Stimulated activated naive CD8-positive, alpha-beta T cell treated with anti-CD3 and anti-CD28 coated beads, Interleukin-15, amount 100 ng/mL, for 72 hours (primary cell): ENCODE measurements at regions not wholly inside any gene's neighbourhood (a gene's known extent, or its start where the extent isn't known, plus 50 kb on each side); places are given as distances from the start of the nearest gene placed in this dataset.

Experiments
- ATAC-seq: fragments of 150-1000 bp; cut with Tn5 transposase; 2 replicates; pipeline ENCODE4 v1.10.0; 2021; ENCODE audit warnings: mild to moderate bottlenecking, moderate library complexity
- DNase-seq, 2 donors: peaks; one replicate each; pipeline ENCODE4 v3.0.0; 2021 to 2022
- H3K27ac Mint-ChIP-seq, 2 donors: one replicate each; pipeline ENCODE4 v1.8.0; 2022; ENCODE audit warnings: mild to moderate bottlenecking in 2 of 2, mixed read lengths in 2 of 2, moderate library complexity in 2 of 2
- H3K27me3 Mint-ChIP-seq: one replicate; pipeline ENCODE4 v1.8.0; 2022; ENCODE audit warnings: mixed read lengths
- H3K4me1 Mint-ChIP-seq: one replicate; pipeline ENCODE4 v1.8.0; 2022; ENCODE audit warnings: mild to moderate bottlenecking, mixed read lengths
- H3K4me3 Mint-ChIP-seq, 2 donors: one replicate each; pipeline ENCODE4 v1.8.0; 2022; ENCODE audit warnings: mild to moderate bottlenecking in 2 of 2, mixed read lengths in 2 of 2, moderate library complexity in 1 of 2
- H3K9me3 Mint-ChIP-seq, 2 donors: one replicate each; pipeline ENCODE4 v1.8.0; 2022; ENCODE audit warnings: mixed read lengths in 2 of 2

DNA sequence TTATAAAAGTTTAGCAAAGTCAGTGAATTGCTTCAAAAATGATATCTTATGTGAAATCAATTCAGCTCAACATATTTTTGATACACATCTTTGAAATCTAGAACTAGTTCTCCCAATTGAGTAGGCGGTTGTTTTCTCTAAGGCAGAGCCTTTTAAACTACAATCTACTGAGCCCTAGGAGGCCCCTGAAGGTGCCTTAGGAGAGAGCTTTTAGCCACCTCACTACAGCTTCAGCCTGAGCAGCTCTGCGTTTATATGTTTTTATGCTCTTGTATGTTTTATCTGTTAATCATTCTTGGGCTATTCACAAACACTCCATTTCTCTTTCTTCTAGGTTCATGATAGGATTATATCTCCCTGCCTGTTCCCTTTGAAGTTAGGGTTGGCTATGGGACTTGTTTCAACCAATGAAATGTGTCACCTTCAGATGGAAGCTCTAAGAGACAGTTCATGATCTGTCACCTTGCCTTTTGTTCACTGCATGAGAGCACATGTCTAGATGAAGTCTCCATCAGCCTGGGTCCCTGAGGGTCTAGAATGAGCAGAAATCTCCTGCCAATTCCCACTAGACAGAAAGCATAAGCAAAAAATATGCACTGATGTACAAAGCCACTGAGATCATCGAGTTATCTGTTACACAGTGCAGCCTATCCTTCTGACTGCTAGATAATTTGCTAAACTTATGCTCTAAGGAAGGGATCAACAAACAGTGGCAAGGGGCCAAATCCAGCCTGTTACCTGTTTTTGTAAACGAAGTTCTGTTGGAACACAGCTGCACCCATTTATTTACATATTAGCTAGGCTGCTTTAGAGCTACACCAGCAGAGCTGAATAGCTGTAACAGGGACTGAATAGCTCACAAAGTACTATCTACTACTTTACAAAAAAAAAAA lies 128.5 kb upstream of the CDK1 start:
- H3K4me1 Mint-ChIP-seq, result no peaks in the 10 kb centered on the region
- no peak overlapping the region for H3K27ac Mint-ChIP-seq
- DNase-seq, result no peak
- H3K27me3 Mint-ChIP-seq, result no peaks in the 10 kb centered on the region
- H3K9me3 Mint-ChIP-seq, result no peaks in the 10 kb centered on the region
- H3K4me3 Mint-ChIP-seq, result no peak overlapping the region
- ATAC-seq, result peak; percentile 20

DNA sequence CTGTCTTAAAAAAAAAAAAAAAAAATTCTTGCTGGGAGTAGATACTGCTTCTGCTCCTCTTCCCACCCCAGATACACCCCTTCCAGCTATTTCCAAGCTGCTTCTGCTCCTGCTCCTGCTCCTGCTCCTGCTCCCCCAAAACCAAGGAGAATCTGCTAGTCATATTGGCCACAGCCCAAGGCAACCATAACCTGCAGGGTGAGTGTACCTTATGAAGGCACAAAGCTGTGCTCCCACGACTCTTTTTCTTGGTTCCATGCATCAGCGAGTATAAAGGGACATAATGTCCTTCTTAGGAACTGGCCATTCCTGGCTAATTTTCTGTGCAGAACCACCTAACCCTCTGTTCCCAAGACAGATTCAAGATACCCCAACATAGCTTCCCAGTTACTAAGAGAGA lies 129.5 kb upstream of the CDK1 start:
- Mint-ChIP-seq H3K4me1 (no peaks in the 10 kb centered on the region), H3K4me3 (no peak overlapping the region), H3K27me3 (no peaks in the 10 kb centered on the region), H3K27ac (peak overlapping the region in 1 of 2 donors; percentile 20), H3K9me3 (no peaks in the 10 kb centered on the region)
- ATAC-seq (no peak), DNase-seq (no peak)

DNA sequence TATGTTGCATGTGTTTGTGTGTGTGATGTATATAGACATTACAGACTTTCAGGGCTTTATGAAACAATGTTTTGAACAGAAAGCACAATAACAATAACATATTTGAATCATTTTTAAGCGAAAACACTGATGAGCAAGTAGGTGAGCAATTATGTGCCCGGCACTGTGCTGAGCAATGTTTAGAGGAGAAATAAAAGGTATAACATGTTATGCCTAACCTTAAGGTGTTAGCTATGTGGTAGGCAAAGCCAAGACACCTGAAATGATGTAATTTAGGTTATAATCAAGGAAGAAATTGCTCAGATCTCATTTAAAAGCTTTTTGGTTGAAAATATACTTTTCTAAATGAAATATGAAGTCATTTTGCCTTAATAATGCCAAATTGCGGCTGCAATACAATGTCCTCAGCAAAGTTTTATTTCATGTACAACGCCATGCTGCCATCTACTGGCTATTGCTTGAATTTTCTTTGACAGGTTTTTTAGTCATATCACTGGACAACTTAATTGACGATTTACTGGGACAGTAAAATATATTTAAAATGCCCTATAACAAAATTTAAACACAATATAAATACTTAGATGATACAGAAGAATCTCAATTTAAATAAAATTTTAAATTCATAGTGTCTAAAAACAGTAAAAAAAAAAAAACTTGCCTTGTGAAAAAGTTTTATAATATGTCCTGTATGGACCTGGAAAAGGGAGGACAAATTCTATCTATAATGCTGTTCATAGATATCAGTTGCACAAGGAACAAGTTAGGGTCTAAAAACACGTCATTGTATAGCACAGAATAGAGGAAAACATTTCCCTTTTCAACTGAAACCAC lies 131.1 kb upstream of the CDK1 start:
- Mint-ChIP-seq H3K4me3 (no peak overlapping the region), H3K27ac (no peak overlapping the region), H3K27me3 (no peaks in the 10 kb centered on the region), H3K4me1 (no peaks in the 10 kb centered on the region), H3K9me3 (no peaks in the 10 kb centered on the region)
- DNase-seq, result peak; percentile 36 to 40
- ATAC-seq, result peak; percentile 62

DNA sequence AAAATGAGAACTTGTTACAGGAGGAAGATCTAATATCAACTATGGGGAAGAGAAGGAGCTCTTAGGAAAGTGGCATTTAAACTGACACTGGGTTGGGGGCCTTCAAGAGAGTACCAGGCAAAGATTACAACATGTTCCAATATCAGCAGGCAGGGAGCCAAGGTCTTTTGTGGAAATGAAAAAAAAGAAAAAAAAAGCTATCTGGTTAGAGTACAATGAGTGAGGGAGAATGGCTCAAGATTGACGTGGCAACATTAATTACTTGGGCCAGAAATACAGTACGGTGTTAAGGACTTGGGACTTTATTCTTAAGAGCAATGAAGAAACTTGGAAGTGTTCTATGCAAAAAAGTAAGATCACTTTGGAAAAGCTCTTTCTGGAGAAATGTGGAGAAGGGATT lies 132.3 kb upstream of the CDK1 start:
- Mint-ChIP-seq H3K9me3 (no peaks in the 10 kb centered on the region), H3K27me3 (no peaks in the 10 kb centered on the region), H3K4me3 (no peak overlapping the region), H3K27ac (peak overlapping the region in 1 of 2 donors; percentile 13), H3K4me1 (no peaks in the 10 kb centered on the region)
- DNase-seq (no peak), ATAC-seq (no peak)

DNA sequence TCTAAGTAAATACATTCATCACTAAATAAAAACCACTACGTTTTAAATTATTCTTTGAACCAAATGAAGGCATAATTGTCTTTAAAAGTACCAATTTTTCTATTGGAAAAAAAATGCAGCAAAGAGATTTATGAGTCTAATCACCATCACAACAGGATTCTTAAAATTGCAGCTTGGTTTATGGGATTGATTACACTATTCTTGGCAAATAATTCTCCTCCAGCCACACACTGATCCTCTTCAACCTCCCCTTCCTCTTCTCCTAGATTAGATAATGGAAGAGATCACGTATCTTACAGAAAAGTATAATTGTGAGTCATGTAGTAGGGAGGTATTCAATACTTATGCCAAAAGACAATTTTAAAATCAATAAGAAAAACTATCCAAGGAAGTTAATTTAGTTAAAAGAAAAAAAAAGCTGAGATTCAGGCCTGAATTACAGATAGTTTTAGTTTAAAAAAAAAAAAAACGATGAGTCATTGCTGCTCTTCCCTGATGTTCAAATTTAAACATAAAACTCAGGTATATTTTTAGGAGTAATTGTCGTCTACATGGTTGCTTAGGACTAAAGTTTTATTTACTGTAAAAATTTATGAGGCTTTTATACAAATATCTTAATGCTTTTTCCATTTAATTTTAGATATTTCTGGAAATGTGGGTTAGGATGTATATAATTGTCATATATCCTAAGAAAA lies 133.7 kb upstream of the CDK1 start:
- Mint-ChIP-seq H3K27me3 (no peaks in the 10 kb centered on the region), H3K9me3 (no peaks in the 10 kb centered on the region), H3K4me3 (no peak overlapping the region), H3K27ac (no peak overlapping the region), H3K4me1 (no peaks in the 10 kb centered on the region)
- ATAC-seq, result no peak
- DNase-seq, result no peak

DNA sequence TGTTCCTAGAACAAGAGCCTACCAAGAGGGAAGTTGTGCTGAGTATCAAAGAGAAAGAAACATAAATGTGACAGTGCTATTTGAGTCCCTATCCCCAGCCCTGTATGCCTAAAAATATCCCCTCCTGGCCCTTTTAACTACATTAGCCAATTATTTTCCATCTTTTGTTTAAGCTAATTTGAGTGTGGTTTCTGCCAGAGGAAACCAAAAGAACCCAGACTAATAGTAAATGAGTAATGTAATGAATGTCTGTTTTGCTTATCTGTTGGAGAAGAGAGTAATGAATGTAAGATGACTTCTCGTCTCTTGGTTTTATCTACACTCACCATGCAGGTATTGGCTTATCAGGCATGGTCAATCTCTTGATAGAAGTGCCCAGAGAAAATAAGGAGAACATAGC lies 134.4 kb upstream of the CDK1 start:
- Mint-ChIP-seq H3K27me3 (no peaks in the 10 kb centered on the region), H3K9me3 (no peaks in the 10 kb centered on the region), H3K4me1 (no peaks in the 10 kb centered on the region), H3K4me3 (peak overlapping the region in 1 of 2 donors; percentile 24), H3K27ac (peak overlapping the region in 1 of 2 donors; percentile 14)
- peak; percentile 58 for ATAC-seq
- DNase-seq, result no peak

DNA sequence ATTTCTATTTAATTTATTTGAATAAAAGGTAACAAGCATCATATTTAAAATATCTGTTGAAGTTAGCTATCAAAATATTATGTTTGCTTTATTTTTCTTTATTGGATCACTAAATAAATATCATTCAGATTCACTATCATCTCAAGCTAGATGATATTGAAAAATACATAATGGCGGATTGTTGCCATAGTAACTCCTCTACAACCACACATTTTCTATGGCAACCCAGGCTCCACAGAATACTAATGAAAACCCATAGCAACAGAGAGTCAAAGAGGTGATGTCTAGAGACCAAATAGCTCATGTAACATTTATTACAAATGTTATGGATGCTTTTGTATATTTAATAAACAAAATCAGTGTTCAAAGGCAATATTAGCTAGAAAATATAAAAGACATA lies 148.9 kb upstream of the CDK1 start:
- Mint-ChIP-seq H3K27ac (no peak overlapping the region), H3K27me3 (peaks cover 15% of the 10 kb centered on the region)
- no peak for ATAC-seq

DNA sequence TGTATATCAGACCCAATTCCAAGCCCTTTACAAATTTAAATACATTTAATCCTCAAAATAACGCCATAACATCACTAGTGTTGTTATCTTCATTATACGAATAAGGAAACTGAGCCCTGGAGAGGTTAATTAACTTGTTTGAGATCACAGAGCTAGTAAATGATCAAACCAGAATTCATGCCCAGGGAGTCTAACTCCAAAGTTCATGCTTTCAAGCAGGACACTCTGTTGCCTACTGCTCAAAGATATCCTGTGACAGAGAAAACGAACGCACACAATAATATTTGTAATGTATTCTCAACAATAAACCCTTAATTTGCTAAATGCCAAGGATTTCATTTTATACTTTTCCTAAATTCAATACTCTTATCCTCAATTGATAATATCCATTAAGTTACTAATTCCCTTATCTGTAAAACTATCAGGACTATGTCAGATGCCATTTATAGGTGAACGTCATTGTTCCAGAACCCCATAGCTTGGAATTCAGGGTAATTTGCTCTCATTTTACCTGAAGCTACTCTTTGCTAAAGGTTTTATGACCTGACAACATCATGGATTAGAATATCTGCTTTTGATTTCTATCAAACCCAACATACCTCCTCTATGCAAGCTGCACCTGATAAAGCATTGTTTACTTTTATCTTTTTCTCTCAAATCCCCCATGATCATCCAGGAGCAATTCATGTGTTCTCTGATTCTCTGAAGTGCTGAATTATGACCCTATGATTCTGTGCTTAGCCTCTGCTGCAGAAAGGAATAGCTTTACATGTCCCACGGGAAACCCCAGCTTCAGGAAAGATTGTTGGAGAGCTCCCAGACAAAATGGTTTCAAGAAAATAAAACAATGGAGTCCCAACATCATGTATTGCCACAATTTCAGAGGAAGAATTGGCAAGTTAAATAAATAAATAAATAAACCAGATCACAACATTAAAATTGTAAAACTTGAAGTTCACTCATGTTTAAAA lies 150.2 kb upstream of the CDK1 start:
- ATAC-seq (no peak), DNase-seq (no peak)
- peaks cover 8% of the 10 kb centered on the region for H3K27me3 Mint-ChIP-seq
- H3K27ac Mint-ChIP-seq, result no peak overlapping the region
- no peaks in the 10 kb centered on the region for H3K9me3 Mint-ChIP-seq
- no peaks in the 10 kb centered on the region for H3K4me1 Mint-ChIP-seq
- H3K4me3 Mint-ChIP-seq, result no peak overlapping the region

More for the DNA sequence above, 148.9 kb upstream of the CDK1 start:
- H3K9me3 Mint-ChIP-seq, result no peaks in the 10 kb centered on the region
- DNase-seq, result no peak
- H3K4me3 Mint-ChIP-seq, result no peak overlapping the region
- no peaks in the 10 kb centered on the region for H3K4me1 Mint-ChIP-seq

DNA sequence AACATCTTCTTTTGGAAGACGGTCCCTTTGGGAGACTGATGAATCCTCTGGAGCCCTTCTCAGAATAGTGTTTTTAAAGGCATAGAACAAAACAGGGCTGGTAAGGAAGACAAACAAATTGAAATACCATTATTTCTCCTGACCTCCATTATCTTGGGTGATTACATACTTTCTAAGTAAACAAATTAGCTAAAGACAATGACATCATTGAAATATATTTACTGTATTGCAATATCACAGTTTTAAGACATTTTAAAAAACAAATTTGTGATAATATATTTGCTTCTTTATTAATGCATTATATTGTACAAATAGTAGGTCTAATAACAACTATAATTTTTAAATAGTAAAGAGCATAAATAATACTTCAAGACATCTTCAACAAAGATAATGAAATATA lies 152.2 kb upstream of the CDK1 start:
- Mint-ChIP-seq H3K27ac (no peak overlapping the region), H3K4me3 (no peak overlapping the region), H3K9me3 (no peaks in the 10 kb centered on the region), H3K4me1 (no peaks in the 10 kb centered on the region), H3K27me3 (peaks cover 8% of the 10 kb centered on the region)
- ATAC-seq (no peak), DNase-seq (no peak)

DNA sequence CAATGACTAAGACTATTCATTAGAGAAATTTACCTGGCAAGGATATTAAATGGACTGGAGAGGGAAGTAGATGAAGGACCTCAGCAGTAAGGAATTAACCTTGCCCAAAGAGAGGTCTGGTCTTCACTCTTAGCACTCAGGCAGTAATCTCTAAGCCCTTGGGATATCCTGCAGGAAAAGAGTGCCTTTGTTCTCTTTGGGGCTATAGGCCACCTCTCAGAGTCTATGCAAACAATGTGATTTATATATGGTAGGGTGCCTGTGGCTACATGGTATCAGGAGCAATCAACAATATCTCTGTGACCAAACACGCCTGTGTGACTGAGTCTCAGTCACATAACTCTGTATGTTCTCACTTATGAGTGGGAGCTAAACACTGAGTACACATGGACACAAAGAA lies 154.7 kb upstream of the CDK1 start:
- Mint-ChIP-seq H3K4me3 (no peak overlapping the region), H3K9me3 (no peaks in the 10 kb centered on the region), H3K27ac (no peak overlapping the region), H3K4me1 (no peaks in the 10 kb centered on the region), H3K27me3 (no peaks in the 10 kb centered on the region)
- ATAC-seq, result no peak
- DNase-seq, result no peak

DNA sequence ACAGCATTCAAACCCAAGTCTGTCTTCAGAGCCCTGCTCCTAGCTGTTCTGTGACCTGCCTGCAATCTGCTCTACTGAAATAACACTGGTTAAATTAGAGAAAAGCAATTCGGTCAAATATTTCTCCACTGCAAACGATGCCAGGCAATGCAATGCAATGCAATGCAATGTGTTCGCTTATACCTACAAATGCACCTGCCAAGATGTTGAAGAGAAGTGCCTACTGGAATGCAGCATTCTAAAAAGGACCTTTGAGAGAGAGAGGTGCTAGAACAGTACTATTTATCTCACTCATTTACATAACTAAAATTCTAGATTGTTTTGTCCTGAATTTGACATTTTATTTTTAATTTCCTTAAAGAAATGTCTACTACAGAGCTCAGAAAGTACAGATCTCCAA lies 157.3 kb upstream of the CDK1 start:
- DNase-seq (no peak), ATAC-seq (no peak)
- H3K27me3 Mint-ChIP-seq, result no peaks in the 10 kb centered on the region
- H3K9me3 Mint-ChIP-seq, result no peaks in the 10 kb centered on the region
- no peak overlapping the region for H3K4me3 Mint-ChIP-seq
- H3K4me1 Mint-ChIP-seq, result no peaks in the 10 kb centered on the region
- no peak overlapping the region for H3K27ac Mint-ChIP-seq

DNA sequence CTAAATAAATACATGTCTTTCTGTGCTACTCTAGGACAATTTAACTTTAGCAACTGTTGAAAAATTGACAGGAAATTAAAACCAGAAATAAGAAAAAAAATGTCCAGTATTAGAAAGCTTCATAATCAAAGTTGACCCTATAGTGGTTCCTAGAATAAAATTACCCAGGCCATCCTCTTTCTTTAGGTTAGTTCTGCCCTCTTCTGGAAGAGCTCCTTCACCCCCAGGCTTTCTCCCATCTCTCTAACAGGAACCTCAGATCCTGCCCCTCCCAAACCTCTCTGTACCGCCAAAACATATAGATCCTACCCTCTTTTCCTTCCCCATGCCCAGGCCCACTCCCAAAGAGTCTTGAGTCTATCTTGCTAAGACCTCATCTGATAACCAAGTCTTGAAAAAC lies 159.4 kb upstream of the CDK1 start:
- ATAC-seq (no peak), DNase-seq (no peak)
- Mint-ChIP-seq H3K27ac (no peak overlapping the region), H3K9me3 (no peaks in the 10 kb centered on the region), H3K4me3 (no peak overlapping the region), H3K27me3 (no peaks in the 10 kb centered on the region), H3K4me1 (no peaks in the 10 kb centered on the region)

DNA sequence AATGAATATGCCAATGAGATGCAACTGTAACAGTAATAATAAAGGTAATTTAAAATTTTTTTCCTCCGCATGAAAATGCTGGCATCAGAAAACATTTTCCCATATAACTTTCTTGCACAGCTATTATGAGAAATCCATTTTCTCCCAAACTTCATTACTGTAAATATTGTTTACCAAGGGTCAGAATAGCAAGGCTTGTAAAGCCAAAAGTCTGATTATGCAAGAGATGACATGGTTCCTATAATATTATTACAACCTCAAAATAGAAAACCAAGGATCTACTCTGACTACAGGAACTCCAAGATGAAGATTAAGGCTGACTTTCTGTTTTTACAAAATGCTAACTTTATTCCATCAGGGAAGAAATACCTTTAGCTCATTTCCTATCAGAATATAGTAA lies 162.7 kb upstream of the CDK1 start:
- H3K27me3 Mint-ChIP-seq, result no peaks in the 10 kb centered on the region
- H3K4me3 Mint-ChIP-seq, result no peak overlapping the region
- DNase-seq (no peak), ATAC-seq (no peak)
- no peak overlapping the region for H3K27ac Mint-ChIP-seq
- no peaks in the 10 kb centered on the region for H3K9me3 Mint-ChIP-seq
- peaks cover 14% of the 10 kb centered on the region for H3K4me1 Mint-ChIP-seq

DNA sequence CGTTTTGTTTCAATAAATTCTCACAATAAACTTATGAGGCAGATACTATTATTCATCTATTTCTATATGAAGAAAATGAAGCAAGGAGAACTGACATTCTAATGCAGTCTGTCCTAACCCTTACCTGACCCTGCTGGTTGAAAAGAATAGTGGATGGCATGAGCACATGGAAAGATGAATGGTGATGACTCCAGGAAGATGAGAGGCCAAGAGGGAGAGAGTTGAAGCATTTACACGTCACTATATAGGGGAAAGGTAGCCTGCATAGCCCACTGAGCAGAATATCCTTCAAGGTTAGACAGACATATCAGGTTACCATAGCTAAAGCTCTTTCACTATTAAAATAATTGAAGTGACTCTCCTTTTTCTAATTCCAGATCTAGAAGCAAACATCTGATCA lies 163.9 kb upstream of the CDK1 start:
- ATAC-seq, result no peak
- no peak overlapping the region for H3K27ac Mint-ChIP-seq
- H3K4me1 Mint-ChIP-seq, result peaks cover 14% of the 10 kb centered on the region
- H3K27me3 Mint-ChIP-seq, result no peaks in the 10 kb centered on the region
- H3K9me3 Mint-ChIP-seq, result no peaks in the 10 kb centered on the region
- no peak for DNase-seq
- no peak overlapping the region for H3K4me3 Mint-ChIP-seq

DNA sequence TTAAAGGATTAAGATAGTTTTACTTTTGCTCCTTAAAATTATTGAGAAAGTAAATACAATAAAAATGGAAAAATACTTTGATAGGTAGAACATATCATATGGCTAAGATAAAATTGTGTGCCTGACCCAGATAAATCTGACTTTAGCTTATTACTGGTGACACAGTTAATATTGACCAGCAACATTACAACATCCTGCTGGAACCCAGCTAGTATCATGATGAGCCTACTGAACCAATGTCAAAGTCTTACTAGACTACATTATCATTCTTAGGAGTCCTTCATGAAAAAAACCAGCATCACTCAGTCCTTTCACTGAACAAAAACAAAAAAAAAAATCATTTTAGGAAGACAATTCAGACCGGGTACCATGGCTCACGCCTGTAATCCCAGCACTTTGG lies 164.8 kb upstream of the CDK1 start:
- no peak for DNase-seq
- ATAC-seq, result no peak
- Mint-ChIP-seq H3K4me1 (peaks cover 14% of the 10 kb centered on the region), H3K4me3 (no peak overlapping the region), H3K27me3 (no peaks in the 10 kb centered on the region), H3K9me3 (no peaks in the 10 kb centered on the region), H3K27ac (no peak overlapping the region)
